NOMO-1 (cell line): ENCODE measurements at regions not wholly inside any gene's neighbourhood (a gene's known extent, or its start where the extent isn't known, plus 50 kb on each side); places are given as distances from the start of the nearest gene placed in this dataset.
A peak's percentile ranks its signal among the peaks of the same experiment; 100 is the strongest.
"Not testable (repeated sequence)": the region's sequence is repeated elsewhere in the genome, so short reads cannot be mapped to it uniquely, and the experiment has no call there.

ENCODE experiments used
- DNase-seq, 2 experiments: peaks; one replicate each; lab custom pipeline; 2025; ENCODE audit not compliant: unreplicated experiment in 2 of 2; lab: John Stamatoyannopoulos, UW

DNA sequence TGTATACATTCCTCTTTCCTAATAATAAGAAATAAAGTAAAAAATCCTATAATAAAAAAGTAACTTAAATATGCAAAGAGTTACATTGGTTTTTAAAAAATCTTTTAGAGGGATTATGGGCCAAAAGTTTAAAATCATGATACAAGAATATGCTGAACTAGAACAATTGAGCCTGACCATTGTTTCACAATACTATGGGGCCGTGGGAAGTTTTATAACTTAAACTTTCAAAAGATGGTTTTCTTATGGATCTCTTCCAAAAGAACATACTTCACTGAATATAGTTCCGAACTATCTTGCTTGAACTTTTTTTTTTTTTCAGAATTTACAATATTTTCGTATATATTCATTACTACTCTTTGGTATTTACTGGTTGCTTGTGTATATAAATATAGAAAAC, 97.6 kb downstream of the NFKBIZ start:
- DNase-seq, result no peak

DNA sequence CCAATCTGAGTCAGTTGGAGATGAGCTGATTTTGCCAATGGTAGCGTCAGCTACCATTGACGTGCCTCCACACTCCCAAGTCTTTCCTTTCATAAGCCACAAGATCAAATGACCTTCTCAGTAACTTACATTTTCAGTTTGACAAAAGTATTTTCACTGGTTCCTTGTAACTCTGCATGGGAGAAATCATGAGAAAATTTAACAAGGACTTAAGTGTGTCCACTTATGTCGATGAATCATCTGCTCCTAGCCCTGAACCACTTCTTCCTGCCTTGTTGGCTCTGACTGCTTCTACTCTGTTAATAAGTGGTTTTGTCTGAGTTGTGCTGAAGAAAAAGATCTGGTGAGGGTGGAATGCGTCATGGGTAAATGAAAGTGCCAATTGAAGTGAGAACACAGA, 101.2 kb downstream of the NFKBIZ start:
- DNase-seq, result no peak

DNA sequence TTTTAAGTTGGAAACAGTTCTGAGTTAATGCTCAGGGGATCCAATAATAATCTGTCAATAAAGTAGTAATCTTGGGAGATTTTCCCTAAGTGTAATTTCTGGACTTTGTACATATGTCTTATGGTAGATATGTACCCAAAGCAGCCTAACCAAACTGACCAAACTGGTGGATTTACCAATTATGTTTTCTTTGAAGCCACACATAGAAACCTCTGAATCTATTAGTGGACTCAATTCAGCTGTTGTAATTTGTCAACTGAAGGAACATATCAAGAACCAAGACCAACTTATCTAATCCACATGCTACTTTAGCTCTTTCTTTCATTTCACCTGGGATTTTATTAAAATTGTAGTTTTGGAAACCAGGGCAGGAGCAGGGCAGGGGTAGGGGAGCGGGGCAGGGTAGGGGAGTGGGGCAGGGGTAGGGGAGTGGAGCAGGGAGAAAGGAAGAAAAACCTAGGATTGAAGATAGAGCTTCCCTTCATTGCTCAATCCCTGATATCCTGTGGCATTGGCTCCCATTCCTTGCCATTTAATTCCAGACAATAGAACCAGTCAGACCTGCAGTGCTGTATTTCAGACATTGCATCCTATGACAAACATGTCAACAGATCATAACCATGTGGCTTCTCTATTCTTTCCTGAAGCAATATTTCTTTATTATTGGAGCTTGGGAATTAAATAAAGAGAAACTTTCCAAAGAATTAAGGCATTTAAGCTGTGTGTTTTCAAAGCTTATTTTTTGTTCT, 101.8 kb downstream of the NFKBIZ start:
- no peak for DNase-seq

DNA sequence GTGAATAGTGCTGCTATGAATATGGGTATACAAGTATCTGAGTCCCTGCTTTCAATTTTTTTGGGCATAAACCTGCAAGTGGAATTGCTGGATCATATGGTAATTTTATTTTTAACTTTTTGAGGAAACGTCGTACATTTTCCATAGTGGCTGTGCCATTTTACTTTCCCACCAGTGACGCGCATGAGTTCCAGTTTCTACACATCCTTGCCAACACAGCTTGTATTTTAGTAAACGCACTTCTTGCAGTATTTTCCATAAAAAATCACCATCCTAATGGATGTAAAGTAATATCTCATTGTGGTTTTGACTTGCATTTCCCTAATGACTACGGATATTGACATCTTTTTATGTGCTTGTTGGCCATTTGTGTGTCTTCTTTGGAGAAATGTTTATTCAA, 105.0 kb downstream of the NFKBIZ start:
- DNase-seq, result no peak

DNA sequence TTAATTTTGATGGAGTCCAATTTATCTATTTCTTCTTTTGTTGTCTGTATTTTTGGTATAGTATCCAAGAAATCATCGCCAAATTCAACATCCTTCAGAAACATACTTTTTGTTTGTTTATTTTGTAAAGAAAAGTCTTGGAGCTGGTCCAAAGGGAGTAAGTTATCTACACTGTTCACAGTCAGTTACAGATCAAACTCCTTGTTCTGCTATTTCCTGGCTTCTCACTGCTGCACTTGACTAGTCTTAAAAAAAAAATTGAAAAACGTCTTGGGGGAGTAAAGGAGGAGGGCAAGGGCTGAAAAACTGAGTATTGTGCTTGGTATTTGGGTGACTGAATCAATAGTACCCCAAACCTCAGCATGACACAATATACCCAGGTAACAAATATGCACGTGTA, 105.6 kb downstream of the NFKBIZ start:
- no peak for DNase-seq

DNA sequence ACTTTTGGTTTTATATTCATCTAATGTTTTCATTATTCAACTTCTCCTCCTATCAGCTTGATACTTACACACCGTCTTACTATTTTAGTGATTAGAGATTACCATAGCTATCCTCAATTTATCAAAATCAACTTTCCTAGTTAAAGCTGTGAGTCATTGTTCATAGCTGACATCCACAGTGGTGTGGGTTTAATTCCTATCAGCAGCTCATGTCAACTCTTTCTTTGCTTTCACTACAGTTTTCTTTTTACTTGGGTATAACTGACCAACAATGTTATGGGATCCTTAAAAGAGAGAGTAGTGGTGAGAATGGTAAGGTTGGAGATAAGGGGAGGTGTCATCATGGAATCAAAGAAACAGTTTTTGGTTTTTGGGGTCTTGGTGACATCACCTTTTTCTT, 112.7 kb downstream of the NFKBIZ start:
- DNase-seq, result no peak

DNA sequence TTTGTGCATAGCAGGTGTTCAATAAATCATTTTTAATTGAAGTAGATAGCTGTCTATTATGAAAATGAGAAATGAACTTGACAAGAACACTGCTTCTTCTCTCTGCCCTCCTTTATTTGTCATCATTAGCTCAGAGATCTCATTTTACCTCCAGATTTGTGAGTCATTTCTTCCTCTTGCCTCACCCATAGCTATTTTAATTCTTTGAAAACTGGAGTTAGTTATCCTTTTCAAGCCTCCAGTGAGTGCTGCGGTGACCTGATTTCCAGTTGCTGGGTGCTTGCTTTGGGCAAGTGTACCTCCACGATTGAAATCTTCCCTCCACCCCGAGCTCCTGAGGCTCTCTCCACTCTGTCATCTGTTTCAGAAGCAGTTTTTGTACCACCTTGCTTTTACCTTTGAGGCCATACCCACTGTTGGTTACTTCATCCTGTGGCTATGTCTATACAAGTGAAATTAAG, 114.6 kb downstream of the NFKBIZ start:
- peak; percentile 50 to 81 for DNase-seq

DNA sequence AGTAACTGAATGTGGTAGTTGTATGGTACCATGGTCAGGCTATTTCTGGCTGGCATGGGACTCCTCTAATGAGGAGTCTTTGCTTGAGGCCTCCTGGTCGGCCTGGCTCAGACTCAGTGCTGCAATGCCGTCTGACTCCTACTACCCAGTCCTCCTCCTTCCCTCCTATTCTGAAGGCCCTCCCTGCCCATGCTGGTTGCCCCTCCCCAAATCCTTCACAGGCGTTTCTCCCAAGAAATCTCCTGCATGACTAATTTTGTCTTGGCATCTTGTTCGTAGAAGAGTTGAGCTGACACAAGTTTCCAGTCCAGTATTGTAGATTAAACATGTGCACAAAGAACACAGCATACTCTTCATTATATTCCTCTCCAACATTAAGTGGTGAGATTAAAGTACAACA, 115.5 kb downstream of the NFKBIZ start:
- no peak for DNase-seq

DNA sequence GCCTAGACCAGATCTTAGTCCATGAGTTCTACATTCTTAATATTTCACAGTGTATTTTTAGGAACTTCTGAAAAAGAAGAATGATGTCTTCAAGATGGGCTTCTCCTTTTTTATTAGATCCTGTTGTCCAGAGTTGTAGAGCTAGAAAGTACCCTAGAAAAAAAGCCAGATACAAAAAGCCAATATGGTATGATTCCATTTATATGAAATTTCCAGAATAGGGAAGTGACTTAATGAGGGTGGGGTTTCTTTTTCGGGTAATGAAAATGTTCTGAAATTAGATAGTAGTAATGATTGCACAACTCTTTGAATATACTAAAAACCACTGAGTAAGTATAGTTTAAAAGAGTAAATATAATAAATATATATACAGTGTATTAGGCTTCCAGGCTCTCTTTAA, 116.9 kb downstream of the NFKBIZ start:
- peak; percentile 72 to 81 for DNase-seq

DNA sequence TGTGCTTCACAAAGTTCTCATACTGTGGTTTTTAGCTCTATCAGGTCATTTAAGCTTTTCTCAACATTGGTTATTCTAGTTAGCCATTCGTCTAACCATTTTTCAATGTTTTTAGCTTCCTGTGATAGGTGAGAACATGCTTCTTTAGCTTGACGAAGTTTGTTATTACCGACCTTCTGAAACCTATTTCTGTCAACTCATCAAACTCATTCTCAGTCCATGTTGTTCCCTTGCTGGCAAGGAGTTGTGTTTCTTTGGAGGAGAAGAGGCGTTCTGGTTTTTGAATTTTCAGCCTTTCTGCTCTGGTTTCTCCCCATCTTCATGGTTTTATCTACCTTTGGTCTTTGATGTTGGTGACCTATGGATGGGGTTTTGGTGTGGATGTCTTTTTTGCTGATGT, 120.9 kb downstream of the NFKBIZ start:
- no peak for DNase-seq

DNA sequence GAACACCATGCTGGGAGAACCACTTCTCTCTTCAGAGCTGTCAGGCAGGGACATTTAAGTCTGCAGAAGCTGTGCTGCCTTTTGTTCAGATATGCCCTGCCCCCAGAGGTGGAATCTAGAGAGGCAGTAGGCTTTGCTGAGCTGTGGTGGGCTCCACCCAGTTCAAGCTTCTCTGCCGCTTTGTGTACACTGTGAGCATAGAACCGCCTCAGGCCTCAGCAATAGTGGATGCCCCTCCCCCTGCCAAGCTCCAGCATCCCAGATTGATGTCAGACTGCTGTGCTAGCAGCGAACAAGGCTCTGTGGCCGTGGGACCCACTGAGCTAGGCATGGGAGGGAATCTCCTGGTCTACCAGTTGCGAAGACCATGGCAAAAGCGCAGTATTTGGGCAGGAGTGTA, 121.6 kb downstream of the NFKBIZ start:
- no peak for DNase-seq

DNA sequence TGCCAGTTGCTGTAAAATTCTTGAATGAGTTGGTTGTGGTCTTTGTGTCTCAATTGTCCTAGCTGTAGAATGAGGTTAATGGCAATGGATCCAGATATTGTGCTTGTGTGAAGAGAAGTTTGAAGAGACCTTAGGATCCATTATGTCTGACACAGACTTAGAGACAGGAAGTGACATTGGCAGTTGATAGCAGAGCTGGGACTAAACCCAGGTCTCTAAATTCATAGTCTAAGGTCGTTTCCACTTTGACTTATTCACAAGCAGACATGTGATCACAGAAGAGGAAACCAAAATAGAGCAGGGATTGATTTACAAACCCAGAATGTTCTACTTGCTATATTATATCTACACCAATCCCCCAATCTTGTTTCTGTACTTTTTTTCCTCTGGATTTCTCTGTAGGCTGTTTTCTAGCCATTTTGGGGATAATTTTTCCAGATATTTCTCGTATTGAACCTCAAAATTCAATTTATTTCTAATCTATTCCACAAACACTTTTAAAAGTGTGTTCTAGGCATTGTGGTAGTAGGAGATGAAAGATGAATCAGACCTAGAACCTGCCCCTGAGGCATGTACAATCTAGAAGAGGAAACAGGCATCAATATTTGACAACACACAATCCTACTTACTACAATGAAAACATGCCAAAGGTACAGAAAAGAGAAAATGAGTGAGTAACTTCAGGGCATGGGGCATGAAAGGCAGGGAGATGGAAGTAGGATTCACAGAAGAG, 123.3 kb downstream of the NFKBIZ start:
- peak in 1 of 2 experiments; percentile 29 for DNase-seq

DNA sequence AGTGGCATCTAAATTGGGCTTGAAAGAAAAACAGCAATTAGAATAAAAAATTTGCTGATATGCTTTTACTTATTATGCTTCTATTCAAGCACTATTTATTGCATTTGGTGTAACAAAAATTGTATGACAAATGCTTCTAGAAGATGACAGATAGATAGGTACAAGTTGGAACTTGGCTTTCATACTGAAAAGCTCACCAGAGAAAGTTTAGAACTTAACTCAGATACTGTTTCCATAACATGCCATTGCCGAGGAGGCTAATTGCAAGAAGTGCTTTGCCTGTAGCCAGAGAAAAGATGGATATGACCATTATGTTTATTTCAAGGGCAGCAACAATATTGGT, 123.8 kb downstream of the NFKBIZ start:
- no peak for DNase-seq

DNA sequence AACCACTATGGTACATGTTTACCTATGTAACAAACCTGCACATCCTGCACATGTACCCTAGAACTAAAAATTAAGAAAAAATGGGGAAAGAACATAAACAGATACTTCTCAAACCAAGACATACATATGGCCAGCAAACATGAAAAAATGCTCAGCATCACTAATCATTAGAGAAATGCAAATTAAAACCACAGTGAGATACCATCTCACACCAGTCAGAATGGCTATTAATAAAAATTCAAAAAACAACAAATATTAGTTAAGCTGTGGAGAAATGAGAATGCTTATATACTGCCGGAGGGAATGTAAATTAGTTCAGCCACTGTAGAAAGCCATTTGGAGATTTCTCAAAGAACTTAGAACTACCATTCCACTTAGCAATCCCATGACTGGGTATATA, 126.1 kb downstream of the NFKBIZ start:
- DNase-seq, result not testable (repeated sequence)

DNA sequence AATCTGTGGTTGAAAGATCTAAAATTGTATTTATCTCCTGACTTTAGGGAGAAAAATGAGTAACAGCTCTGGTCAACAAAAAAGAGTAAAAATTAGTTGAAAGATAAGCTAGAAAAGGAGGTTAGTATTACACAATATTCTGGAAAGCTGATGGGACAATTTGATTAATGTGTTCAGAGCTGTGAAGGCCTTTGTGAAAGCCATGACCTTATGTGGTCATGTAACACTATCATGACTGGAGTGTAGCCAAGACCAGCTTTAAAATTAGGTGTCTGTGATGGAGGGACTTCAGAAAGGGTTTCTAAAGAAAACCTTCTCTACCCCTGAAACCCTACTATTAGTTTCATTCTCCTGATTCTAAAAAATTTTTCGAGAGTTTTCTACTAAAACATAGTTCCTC, 127.2 kb downstream of the NFKBIZ start:
- DNase-seq, result peak in 1 of 2 experiments; percentile 52

DNA sequence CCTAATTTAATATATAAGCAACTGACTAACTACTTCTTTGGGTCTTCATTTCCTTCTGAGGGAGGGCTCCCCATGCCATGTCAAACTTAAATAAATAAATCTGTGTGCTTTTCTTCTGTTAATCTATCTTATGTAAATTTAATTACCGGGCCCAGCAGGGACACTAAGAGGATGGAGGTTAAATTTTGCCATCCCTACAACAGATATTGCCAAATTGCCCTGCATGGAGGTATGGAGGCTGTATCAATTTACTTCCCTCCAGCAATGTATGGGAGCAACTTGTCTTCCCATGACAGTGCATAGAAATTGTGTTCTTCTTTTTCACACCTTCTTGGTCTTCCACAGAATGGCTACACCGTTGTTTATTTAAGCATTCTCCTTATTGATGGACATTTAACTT, 129.0 kb downstream of the NFKBIZ start:
- no peak for DNase-seq

DNA sequence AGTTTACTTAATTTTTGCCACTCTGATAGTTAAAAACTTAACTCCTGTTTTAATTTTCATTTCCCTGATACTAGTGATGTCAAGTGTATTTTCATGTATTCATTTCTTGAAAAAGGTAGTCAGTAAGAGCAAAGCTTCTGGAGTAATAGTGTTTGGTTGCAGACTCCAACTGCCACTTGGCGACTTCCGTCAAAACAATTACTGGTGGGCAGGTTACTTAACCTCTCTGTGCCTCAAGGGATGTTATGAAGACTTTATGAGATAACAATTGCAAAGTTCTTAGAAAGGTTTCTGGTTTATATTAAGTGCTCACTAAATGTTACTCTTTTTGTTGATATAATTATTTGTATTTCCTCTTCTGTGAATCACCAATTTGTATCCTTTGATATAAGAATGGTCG, 129.7 kb downstream of the NFKBIZ start:
- DNase-seq, result peak; percentile 59 to 73

DNA sequence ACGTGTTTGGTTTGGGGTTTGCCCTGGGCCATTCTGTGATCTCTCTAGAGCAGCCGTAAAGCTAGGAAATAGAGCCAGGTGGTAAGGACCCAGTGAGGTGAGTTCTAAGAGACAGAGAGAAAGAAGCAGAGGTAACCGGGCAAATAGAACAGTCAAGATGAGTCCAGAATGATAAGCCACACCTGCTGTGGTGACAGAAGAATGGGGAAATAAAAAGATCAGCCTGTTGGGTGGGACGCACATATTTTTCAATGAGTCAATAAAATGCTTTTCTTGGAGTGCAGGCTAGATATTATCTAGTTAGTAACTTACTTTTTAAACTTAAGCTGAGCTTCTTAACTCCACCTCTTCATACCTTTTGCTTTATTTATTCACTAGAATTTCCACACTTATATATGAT, 135.0 kb downstream of the NFKBIZ start:
- no peak for DNase-seq

DNA sequence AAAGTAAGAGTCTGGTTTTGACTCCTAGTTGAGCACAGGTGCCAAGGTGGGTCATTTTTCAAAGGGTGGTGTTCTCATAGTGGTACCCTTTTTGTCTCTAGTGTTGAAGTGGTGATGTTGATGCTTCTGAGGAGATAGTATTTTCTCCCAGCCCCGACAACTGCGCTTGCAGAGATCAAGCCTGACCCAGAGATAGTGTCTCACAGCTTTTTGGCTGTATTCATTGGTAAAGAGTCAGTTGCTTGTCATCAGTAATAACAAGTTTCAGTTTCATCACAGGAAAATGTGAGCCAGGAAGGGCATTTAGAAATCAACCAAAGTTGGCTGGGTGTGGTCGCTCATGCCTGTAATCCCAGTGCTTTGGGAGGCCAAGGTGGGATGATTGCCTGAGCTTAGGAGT, 139.3 kb downstream of the NFKBIZ start:
- peak; percentile 57 to 61 for DNase-seq

DNA sequence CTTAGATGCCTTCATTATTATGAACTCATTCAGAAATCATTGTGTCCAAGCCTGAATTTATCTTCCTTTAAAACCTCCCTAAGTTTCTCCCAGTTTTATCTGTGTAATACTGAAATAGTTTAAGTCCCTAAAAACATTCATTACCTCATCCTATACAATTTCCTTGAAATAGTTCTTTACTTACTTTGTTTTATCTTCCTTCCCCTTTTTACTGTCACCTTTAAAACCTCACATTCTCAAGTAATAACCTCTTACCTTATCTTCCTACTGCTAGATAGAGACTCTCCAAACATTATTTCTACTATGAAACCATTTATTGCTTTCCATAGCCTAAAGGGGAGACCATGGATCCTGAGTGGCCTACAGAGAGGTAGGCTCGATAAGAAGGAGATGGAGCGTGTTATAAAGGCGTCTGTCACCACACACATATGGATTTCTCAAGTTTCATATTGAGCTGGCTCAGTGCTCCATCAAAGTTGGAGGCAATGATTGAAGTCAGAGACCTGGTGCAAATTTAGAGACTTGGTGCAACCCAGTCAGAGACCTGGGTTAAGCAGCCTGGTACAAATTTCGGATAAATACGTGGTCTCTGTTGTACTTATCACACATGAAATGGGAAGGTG, 140.4 kb downstream of the NFKBIZ start:
- DNase-seq, result peak in 1 of 2 experiments; percentile 34

DNA sequence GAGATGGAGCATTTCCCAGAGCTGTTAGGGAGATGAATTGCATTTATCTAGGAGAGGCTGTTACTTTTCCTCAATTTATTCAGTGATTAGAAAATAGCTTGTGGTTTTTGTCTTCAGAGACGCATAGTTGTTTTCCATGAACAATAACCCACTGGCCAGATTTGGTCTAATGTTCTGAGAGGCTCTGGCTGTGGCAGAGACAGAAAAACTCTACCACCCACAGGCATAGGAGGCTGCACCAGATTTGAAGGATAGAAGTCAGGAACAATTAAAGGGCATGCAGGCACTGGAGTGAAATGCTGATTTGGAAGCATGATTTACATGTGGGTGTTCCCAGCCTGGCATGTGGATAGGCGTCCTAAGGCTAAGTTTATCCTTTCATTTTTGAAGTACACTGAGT, 143.5 kb downstream of the NFKBIZ start:
- no peak for DNase-seq

DNA sequence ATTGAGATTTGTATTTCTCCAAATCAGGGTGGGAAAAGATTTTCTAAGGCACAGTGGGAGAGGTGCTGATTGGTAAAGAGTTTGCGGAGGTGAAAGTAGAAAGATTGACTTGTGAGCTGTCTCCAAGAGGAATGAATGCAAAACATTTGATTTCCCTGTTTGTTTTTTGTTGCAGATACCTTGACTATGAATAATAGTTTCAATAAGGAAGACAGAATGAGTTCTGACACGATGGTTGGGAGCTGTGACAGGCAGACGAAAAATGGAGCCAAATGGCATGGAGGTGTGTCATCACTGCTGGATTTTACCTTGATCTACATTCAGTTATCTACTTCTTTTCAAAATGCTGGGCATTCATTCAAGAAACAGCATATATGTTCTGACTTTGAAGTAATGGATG, 145.1 kb downstream of the NFKBIZ start:
- no peak for DNase-seq
